ENCODE measurements at regions not wholly inside any gene's neighbourhood (a gene's known extent, or its start where the extent isn't known, plus 50 kb on each side); places are given as distances from the start of the nearest gene placed in this dataset.

- Histone ChIP-seq H3K4ac (ENCODE audit: low read depth, low read length) (no peak overlapping the region), H3K18ac (ENCODE audit: low read depth, low read length) (no peak overlapping the region), H3K9ac (ENCODE audit: low read depth, low read length) (no peak overlapping the region), H3K36me3 (ENCODE audit: control insufficient read depth, insufficient read depth, low read length) (no peaks in the 10 kb centered on the region), H4K91ac (ENCODE audit: insufficient read depth, low read depth, low read length) (no peak overlapping the region), H3K79me1 (ENCODE audit: low read depth in 1 of 2, low read length in 2 of 2) (no peaks in the 10 kb centered on the region), H3K23ac (ENCODE audit: low read depth, low read length) (no peak overlapping the region), H3K4me3 (ENCODE audit: insufficient read depth, low read depth, low read length) (no peak overlapping the region), H3K14ac (replicated peaks; ENCODE audit: low read depth, low read length) (no peak overlapping the region), H2BK15ac (ENCODE audit: low read depth, low read length) (no peak overlapping the region), H4K5ac (ENCODE audit: low read depth, low read length) (no peak overlapping the region), H2AK5ac (ENCODE audit: low read depth, low read length) (no peak overlapping the region), H3K56ac (ENCODE audit: extremely low read depth, insufficient read depth, low read length) (no peak overlapping the region), H4K8ac (ENCODE audit: low read depth in 2 of 2, low read length in 2 of 2) (no peak overlapping the region), H2BK5ac (ENCODE audit: low read depth, low read length, poor library complexity, severe bottlenecking) (no peak overlapping the region), H2AFZ (replicated peaks; ENCODE audit: low read length, poor library complexity) (no peak overlapping the region), H3K27ac (ENCODE audit: insufficient read depth, low read length) (no peak overlapping the region), H2AK9ac (replicated peaks; ENCODE audit: low read depth, low read length, poor library complexity) (no peak overlapping the region), H3K9me3 (ENCODE audit: control insufficient read depth, insufficient read depth, low read length) (peaks cover 9% of the 10 kb centered on the region), H2BK120ac (ENCODE audit: low read depth, low read length) (no peak overlapping the region), H3K9me1 (ENCODE audit: insufficient read depth, low read length) (no peaks in the 10 kb centered on the region), H4K20me1 (ENCODE audit: insufficient read depth, low read length) (no peaks in the 10 kb centered on the region), H3K27me3 (ENCODE audit: control insufficient read depth, insufficient read depth, low read length) (peaks cover 10% of the 10 kb centered on the region), H3K4me2 (ENCODE audit: low read depth, low read length) (no peak overlapping the region), H3K4me1 (ENCODE audit: control insufficient read depth, insufficient read depth, low read length) (no peaks in the 10 kb centered on the region), H2BK20ac (ENCODE audit: low read depth, low read length) (no peak overlapping the region)
- POLR2A ChIA-PET (ENCODE audit: unreplicated experiment): no interaction called here
- no TSS peak for BruUV-seq (replicated peaks)
- in situ Hi-C loops (cut with MboI; ENCODE audit: low sequenced_read_pairs) (no loop called here), dilution Hi-C loops (cut with HindIII; ENCODE audit: low sequenced_read_pairs, unreplicated experiment) (no loop called here), intact Hi-C loops (cut with micrococcal nuclease) (no loop called here)
- CTCF ChIA-PET: no interaction called here
- ATAC-seq (ENCODE audit: low read depth) (no peak), DNase-seq (no peak)
- TF ChIP-seq CHD1 (IDR thresholded peaks at IDR 0.05; ENCODE audit: low read depth, low read length) (no peak), FOS (IDR thresholded peaks at IDR 0.05; ENCODE audit: low read depth, low read length) (no peak), MAFK (IDR thresholded peaks at IDR 0.05; ENCODE audit: low read depth, low read length) (no peak), CEBPB (IDR thresholded peaks at IDR 0.05; ENCODE audit: low read depth, low read length) (no peak), RCOR1 (IDR thresholded peaks at IDR 0.05; ENCODE audit: insufficient replicate concordance, low read length) (no peak), NFE2L2 (IDR thresholded peaks at IDR 0.05; ENCODE audit: low read depth, low read length) (no peak), USF2 (IDR thresholded peaks at IDR 0.05; ENCODE audit: low read depth, low read length) (no peak), CTCF (conservative IDR thresholded peaks at IDR 0.05; ENCODE audit: low read depth, low read length) (no peak), MXI1 (IDR thresholded peaks at IDR 0.05; ENCODE audit: borderline replicate concordance, low read depth, low read length) (no peak), BHLHE40 (IDR thresholded peaks at IDR 0.05; ENCODE audit: low read depth, low read length) (no peak), RFX5 (IDR thresholded peaks at IDR 0.05; ENCODE audit: low read depth, low read length) (no peak), MAZ (IDR thresholded peaks at IDR 0.05; ENCODE audit: borderline replicate concordance, low read depth, low read length) (no peak), RAD21 (IDR thresholded peaks at IDR 0.05; ENCODE audit: low read length) (no peak), SMC3 (IDR thresholded peaks at IDR 0.05; ENCODE audit: low read depth, low read length) (no peak), ELK1 (IDR thresholded peaks at IDR 0.05; ENCODE audit: borderline replicate concordance, low read depth, low read length) (no peak), POLR2A (IDR thresholded peaks at IDR 0.05; ENCODE audit: low read depth, low read length) (no peak)
- 90% methylated on average over 2 of the region's 21 CpGs; no CpG with 5 or more reads in 1 of the 2 experiments for WGBS, 2 experiments (ENCODE audit: extremely low coverage in 2 of 2, insufficient read length in 1 of 2)
Observed at GRCh38 chr4:183376381-183376780, 54.2 kb upstream of the CLDN24 start.
